ENCODE measurements at regions not wholly inside any gene's neighbourhood (a gene's known extent, or its start where the extent isn't known, plus 50 kb on each side); places are given as distances from the start of the nearest gene placed in this dataset.

DNA sequence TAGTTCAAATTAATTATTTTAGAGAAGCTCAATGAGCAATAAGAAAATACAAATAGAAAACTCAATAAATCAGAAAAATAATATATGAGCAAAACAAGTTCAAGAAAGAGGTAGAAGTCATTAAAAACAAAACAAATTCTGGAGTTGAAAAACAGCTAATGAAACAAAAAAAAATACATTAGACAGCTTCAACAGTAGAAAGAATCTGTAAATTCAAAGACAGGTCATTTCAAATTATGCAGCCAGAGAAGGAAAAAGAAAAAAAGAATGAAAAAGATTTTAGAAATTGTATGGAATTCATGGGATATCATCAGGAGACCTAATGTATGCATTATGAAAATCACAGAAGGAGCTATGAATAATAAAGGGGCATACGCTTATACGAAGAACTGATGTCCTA, 795.3 kb upstream of the ADGRB3 start:
- TF ChIP-seq YY1 (IDR thresholded peaks at IDR 0.05; ENCODE audit: low read depth), result no peak
- TF ChIP-seq EGR1 (IDR thresholded peaks at IDR 0.05), result no peak
- TF ChIP-seq EP300 (IDR thresholded peaks at IDR 0.05; ENCODE audit: borderline replicate concordance), result no peak
- TF ChIP-seq, protein P1, sequence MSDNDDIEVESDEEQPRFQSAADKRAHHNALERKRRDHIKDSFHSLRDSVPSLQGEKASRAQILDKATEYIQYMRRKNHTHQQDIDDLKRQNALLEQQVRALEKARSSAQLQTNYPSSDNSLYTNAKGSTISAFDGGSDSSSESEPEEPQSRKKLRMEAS (IDR thresholded peaks at IDR 0.05), result no peak
- no peak for TF ChIP-seq FOXM1 (IDR thresholded peaks at IDR 0.05; ENCODE audit: borderline replicate concordance, low read depth)
- TF ChIP-seq, protein P2, sequence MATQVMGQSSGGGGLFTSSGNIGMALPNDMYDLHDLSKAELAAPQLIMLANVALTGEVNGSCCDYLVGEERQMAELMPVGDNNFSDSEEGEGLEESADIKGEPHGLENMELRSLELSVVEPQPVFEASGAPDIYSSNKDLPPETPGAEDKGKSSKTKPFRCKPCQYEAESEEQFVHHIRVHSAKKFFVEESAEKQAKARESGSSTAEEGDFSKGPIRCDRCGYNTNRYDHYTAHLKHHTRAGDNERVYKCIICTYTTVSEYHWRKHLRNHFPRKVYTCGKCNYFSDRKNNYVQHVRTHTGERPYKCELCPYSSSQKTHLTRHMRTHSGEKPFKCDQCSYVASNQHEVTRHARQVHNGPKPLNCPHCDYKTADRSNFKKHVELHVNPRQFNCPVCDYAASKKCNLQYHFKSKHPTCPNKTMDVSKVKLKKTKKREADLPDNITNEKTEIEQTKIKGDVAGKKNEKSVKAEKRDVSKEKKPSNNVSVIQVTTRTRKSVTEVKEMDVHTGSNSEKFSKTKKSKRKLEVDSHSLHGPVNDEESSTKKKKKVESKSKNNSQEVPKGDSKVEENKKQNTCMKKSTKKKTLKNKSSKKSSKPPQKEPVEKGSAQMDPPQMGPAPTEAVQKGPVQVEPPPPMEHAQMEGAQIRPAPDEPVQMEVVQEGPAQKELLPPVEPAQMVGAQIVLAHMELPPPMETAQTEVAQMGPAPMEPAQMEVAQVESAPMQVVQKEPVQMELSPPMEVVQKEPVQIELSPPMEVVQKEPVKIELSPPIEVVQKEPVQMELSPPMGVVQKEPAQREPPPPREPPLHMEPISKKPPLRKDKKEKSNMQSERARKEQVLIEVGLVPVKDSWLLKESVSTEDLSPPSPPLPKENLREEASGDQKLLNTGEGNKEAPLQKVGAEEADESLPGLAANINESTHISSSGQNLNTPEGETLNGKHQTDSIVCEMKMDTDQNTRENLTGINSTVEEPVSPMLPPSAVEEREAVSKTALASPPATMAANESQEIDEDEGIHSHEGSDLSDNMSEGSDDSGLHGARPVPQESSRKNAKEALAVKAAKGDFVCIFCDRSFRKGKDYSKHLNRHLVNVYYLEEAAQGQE (IDR thresholded peaks at IDR 0.05; ENCODE audit: low read depth), result no peak
- no peak for TF ChIP-seq TAF1 (IDR thresholded peaks at IDR 0.05; ENCODE audit: low read depth)
- TF ChIP-seq TEAD4 (IDR thresholded peaks at IDR 0.05), result no peak
- TF ChIP-seq, protein P3, sequence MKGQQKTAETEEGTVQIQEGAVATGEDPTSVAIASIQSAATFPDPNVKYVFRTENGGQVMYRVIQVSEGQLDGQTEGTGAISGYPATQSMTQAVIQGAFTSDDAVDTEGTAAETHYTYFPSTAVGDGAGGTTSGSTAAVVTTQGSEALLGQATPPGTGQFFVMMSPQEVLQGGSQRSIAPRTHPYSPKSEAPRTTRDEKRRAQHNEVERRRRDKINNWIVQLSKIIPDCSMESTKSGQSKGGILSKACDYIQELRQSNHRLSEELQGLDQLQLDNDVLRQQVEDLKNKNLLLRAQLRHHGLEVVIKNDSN (IDR thresholded peaks at IDR 0.05), result no peak
- no peak for TF ChIP-seq TCF12 (IDR thresholded peaks at IDR 0.05; ENCODE audit: low read depth)
- no peak for TF ChIP-seq CEBPB (IDR thresholded peaks at IDR 0.05)
- no peak for TF ChIP-seq RAD21 (IDR thresholded peaks at IDR 0.05; ENCODE audit: low read depth)
